HG02610 (cell line): ENCODE measurements at regions not wholly inside any gene's neighbourhood (a gene's known extent, or its start where the extent isn't known, plus 50 kb on each side); places are given as distances from the start of the nearest gene placed in this dataset.
"Not testable (repeated sequence)": the region's sequence is repeated elsewhere in the genome, so short reads cannot be mapped to it uniquely, and the experiment has no call there.

Experiments
- ATAC-seq: cut with Tn5 transposase; IDR thresholded peaks from one replicate; pipeline ENCODE4 v1.9.1; 2021; ENCODE audit warnings: mild to moderate bottlenecking, moderate library complexity; ENCODE audit not compliant: unreplicated experiment

DNA sequence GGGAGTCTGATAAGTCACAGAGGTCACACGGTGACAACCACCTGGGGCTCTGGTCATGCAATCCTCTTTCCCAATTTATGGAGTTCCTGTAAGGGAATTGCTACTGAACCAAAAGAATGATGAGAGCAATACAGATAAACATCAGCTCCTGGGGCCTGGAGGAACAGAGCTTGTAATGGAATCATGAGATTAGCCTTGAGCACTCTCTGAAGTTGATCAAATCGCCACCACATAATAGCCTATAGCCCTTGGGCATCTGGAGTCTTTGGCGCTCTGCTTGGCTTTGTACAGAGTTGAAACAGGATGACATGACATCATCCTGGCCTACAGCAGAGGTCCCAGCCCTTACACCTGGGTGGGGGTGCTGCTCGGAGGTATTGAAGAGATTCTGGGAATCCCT is 154.3 kb upstream of the DTNBP1 start:
- ATAC-seq = no peak

- no peak for ATAC-seq
These were observed 153.8 kb upstream of the DTNBP1 start for GRCh38 chr6:15816661-15817060.

- not testable (repeated sequence) for ATAC-seq
These were observed 150.9 kb upstream of the DTNBP1 start for GRCh38 chr6:15813698-15814097.

GRCh38 chr6:15811107-15811506 is 148.3 kb upstream of the DTNBP1 start:
- ATAC-seq = no peak

DNA sequence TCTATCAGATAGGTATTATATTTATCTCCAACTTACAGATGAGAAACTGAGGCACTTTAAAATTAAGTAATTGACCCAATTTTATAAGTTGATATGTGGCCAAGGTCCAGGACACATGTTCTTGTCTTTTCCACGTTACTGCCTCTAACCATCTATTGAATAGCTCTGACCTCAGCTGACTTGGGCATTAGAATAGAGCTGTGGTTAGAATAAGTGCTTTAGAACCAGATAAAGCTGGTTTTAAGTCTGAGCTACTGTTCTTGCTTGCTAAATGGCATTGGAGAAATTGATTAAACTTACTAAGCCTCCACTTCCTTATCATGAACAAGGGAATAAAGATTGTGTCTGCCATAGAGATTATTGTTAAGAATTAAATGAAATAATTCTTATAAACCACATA is 147.8 kb upstream of the DTNBP1 start:
- no peak for ATAC-seq

DNA sequence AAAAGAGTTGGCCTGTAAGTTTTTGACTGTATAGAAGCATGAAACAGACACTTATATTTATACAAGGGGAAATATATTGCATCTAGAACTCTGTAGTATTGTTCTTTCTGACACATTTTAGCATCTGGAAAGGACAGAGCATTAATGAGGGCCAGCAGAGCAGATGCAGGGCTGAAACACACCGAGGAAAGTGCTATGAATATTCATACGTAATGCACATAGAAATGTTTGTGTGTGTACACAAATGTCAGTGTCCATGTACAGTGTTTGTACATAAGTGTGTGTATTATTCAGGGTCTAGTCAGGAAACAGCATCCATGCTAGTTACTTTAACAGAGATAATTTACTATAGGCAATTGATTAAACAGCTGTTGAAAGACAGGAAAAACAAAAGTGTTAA is 146.5 kb upstream of the DTNBP1 start:
- ATAC-seq = no peak

DNA sequence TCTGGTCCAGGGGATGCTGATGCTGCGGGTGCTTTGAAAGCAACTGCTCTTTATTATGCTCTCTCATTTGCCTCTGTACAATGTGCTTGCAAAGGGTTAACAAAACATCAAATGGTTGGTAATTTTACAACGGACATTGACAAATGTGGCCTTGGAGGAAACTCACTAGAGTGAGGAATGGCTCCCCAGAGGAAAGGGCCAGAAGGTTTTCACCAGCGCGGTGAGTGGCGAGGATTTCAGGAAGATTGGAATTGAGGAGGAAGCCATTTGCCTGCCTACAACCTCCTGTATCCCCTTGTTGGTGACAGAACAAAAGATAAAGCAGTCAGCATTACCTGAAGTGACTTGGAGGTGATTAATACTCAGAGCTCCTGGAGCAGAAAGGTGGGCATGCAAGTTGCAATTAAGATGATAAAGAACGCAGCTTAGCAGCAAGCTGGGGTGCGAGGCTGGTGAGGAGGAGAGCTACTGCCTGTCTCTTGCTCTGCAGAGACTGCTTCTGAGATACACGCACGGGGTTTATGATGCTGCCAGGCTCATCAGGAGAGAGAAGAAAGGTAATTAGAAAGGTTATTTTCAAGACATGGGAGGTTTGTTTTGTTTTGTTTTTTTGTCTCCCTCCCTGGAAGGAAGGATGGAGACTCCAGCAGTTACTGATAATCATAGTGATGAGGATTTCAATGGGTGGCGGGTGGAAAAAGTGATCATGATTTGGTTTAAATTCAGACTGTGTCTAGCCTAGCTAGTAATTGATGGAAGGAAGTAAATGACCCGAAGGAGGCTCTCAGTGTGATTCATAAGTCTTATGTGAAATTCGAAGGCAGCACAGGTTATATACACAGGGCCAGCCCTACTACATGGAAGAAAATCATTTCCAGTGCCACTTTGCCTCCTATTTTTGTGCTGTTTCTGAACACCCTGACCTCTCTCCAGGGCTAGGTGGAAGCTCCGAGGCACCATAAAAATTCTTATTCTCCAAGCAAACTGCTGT is 141.6 kb upstream of the DTNBP1 start:
- no peak for ATAC-seq

GRCh38 chr6:15802466-15802865 is 139.6 kb upstream of the DTNBP1 start:
- no peak for ATAC-seq

DNA sequence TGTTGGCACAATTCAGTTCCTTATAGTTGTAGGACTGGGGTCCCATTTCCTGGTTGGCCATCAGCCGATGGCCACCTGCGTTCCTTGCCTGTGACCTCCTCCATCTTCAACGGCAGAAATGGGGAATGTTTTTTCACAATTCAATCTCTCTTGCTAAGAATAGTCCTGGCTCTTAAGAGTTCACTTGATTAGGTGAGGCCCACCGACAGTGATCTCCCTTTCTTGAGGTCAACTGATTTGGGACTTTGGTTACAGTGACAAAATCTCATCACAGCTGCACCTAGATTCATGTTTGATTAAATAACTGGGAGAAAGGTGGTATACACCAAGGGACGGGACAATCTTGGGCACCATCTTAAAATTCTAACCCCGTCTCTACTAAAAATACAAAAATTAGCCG is 139.1 kb upstream of the DTNBP1 start:
- ATAC-seq = no peak

- ATAC-seq = no peak
These were observed 138.2 kb upstream of the DTNBP1 start for GRCh38 chr6:15800841-15801617.

- no peak for ATAC-seq
These were observed 135.9 kb upstream of the DTNBP1 start for GRCh38 chr6:15798533-15799255.

- no peak for ATAC-seq
These were observed 134.0 kb upstream of the DTNBP1 start for GRCh38 chr6:15796844-15797243.

GRCh38 chr6:15796130-15796771 is 133.4 kb upstream of the DTNBP1 start:
- no peak for ATAC-seq

GRCh38 chr6:15793826-15794225 is 131.0 kb upstream of the DTNBP1 start:
- no peak for ATAC-seq

DNA sequence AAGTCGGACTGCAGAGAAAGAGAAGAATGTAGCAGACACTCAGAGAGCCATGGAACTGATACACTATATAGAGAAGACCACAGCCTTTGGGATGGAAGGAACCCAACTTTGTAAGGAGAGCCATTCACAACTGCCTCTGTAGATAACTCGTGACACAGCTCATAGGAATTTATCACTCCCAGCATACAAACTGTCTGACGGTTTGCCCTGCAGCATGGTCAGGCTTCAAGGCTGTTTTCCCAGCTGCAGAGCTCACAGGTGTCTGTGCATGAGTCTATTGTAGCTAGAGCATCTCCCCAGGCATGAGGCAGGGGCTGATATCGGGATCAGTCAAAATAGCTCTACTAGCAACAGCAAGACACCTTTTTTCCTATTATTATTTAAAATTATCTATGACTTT is 130.5 kb upstream of the DTNBP1 start:
- ATAC-seq = no peak

- ATAC-seq = no peak
These were observed 130.0 kb upstream of the DTNBP1 start for GRCh38 chr6:15792842-15793241.

DNA sequence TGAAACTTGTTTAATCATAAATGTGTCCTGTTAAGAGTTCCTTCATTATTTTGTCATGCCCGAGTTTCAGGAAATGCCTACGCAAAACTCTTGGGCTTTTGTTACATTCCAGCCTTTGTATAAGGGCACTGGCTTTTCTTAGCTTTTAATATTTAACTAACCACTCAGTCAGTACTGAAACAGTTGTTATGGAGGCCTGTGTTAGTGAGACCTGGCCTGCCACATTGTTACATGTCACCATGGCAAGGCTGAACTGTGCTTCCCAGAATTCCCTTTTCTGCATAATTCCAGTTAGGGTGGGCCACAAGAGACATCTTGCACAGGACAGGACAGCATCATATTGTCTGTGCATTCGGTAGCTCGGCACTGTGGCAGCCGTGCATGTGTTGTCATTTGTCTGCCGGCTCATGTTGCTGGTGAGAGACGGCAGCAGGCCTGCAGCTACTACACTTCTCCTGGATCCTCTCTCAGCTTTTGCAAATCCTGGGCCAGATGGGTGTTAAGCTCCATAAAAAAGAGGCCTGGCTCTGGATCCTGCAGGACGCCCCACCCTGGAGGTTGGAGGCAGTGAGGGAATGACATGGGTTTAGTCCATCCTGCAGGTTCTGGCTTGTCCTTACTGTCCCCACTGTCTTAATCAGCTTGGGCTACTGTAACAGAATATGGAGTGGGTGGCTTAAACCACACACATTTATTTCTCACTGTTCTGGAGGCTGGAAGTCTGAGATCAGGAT is 128.8 kb upstream of the DTNBP1 start:
- no peak for ATAC-seq

GRCh38 chr6:15790116-15790515 is 127.3 kb upstream of the DTNBP1 start:
- ATAC-seq = no peak

DNA sequence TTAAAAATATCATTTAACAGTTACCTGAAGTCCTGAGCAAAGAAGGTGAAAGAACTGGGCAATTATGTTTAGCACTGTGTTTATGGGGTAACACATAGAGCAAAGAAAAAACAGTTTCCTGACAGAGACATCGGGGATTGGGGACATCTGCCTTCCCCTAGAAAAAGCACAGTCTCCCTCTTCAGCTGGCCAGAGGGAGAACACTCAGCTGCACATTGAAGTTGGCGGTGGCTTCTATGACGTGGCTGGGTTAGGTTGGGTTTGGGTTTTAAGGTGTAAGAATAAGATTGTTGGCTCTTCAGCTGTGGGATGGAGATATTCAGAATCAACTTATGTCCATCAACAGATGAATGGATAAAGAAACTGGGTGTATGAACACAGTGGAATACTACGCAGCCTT is 124.0 kb upstream of the DTNBP1 start:
- no peak for ATAC-seq

DNA sequence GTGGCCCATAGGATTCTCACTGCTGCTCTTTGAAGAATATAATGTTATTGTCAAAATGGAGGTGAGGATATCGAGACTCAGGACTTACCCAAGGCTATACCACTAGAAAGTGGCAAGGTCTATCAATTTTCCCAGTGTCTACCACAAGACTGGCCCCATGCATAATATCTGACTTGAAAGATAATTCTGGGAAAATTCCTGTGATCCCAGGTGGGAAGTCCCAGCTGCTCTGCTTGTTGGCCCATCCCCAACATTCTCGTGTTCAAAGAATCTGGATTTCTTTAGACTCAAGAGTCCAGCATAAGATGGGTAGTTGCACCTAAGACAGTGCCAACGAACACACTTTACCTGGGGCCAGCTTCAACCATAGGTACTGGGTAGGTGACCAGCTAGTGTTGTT is 120.7 kb upstream of the DTNBP1 start:
- ATAC-seq = no peak
